ENCODE measurements at regions not wholly inside any gene's neighbourhood (a gene's known extent, or its start where the extent isn't known, plus 50 kb on each side); places are given as distances from the start of the nearest gene placed in this dataset.

- in situ Hi-C loops (cut with HindIII; ENCODE audit: extremely low pct_ligation_motif_present, low pct_unique_long_range_greater_than_20kb) = no loop called here
- CTCF ChIA-PET (ENCODE audit: low intra/inter-chr PET ratio, low total read pairs) = no interaction called here
- H3K4me3 ChIP-seq (replicated peaks in 1 of 3; ENCODE audit: insufficient read depth in 1 of 3, low read depth in 2 of 3, low read length in 3 of 3) = no peak overlapping the region
- H3K27ac ChIP-seq (ENCODE audit: extremely low read length, insufficient read depth, low read length) = no peak overlapping the region
- ATAC-seq (no peak), DNase-seq (ENCODE audit: low spot score) (no peak), FAIRE-seq (no peak)
- H2AFZ ChIP-seq (ENCODE audit: low read length) = no peak overlapping the region
- intact Hi-C loops (cut with micrococcal nuclease; ENCODE audit: unreplicated experiment) = no loop called here
- no peaks in the 10 kb centered on the region for H3K79me2 ChIP-seq (ENCODE audit: insufficient read depth, low read length)
- H3K9ac ChIP-seq (ENCODE audit: insufficient read depth, low read depth, low read length) = no peak overlapping the region
- H3K4me1 ChIP-seq (ENCODE audit: insufficient read depth, low read length) = no peaks in the 10 kb centered on the region
- POLR2A ChIA-PET = no interaction called here
- TF ChIP-seq KLF9 (CRISPR knock-in tag; IDR thresholded peaks at IDR 0.05; ENCODE audit: low read depth) = no peak
- no peak for TF ChIP-seq BATF2 (CRISPR knock-in tag; IDR thresholded peaks at IDR 0.05)
- TF ChIP-seq ZNF10 (CRISPR knock-in tag; IDR thresholded peaks at IDR 0.05; ENCODE audit: borderline replicate concordance, low read depth) = no peak
- no peak for TF ChIP-seq RBM39 (IDR thresholded peaks at IDR 0.05; ENCODE audit: low read depth, low read length, poor library complexity, severe bottlenecking)
- TF ChIP-seq ZNF850 (CRISPR knock-in tag; conservative IDR thresholded peaks at IDR 0.05) = no peak
- no peak for TF ChIP-seq NRL (CRISPR knock-in tag; IDR thresholded peaks at IDR 0.05; ENCODE audit: borderline replicate concordance)
- H3K27me3 ChIP-seq (ENCODE audit: control insufficient read depth in 1 of 2, insufficient read depth in 2 of 2, low read length in 2 of 2) = no peaks in the 10 kb centered on the region
- peaks cover 76% of the 10 kb centered on the region for H3K9me3 ChIP-seq (ENCODE audit: low read length)
- no peaks in the 10 kb centered on the region for H3K36me3 ChIP-seq (replicated peaks in 1 of 2; ENCODE audit: control insufficient read depth in 1 of 2, insufficient read depth in 2 of 2, low read length in 2 of 2)
- no TSS peak for BruUV-seq (replicated peaks)
- H4K20me1 ChIP-seq (ENCODE audit: insufficient read depth, low read length) = no peaks in the 10 kb centered on the region
- 11% methylated on average over 4 of the region's 4 CpGs for WGBS (ENCODE audit: low lambda C conversion rate)
- H3K4me2 ChIP-seq (ENCODE audit: low read depth, low read length) = no peak overlapping the region
Measured at GRCh38 chr2:220785178-220785577, 786.9 kb downstream of the EPHA4 start.

GRCh38 chr2:220786216-220786615 is 785.9 kb downstream of the EPHA4 start:
- no peak for DNase-seq (ENCODE audit: low spot score)
- Histone ChIP-seq H3K4me1 (ENCODE audit: insufficient read depth, low read length) (no peaks in the 10 kb centered on the region), H3K4me3 (replicated peaks in 1 of 3; ENCODE audit: insufficient read depth in 1 of 3, low read depth in 2 of 3, low read length in 3 of 3) (no peak overlapping the region), H2AFZ (ENCODE audit: low read length) (no peak overlapping the region), H3K27ac (ENCODE audit: extremely low read length, insufficient read depth, low read length) (no peak overlapping the region), H3K36me3 (replicated peaks in 1 of 2; ENCODE audit: control insufficient read depth in 1 of 2, insufficient read depth in 2 of 2, low read length in 2 of 2) (no peaks in the 10 kb centered on the region), H3K9me3 (ENCODE audit: low read length) (peaks cover 77% of the 10 kb centered on the region), H3K27me3 (ENCODE audit: control insufficient read depth in 1 of 2, insufficient read depth in 2 of 2, low read length in 2 of 2) (no peaks in the 10 kb centered on the region), H3K4me2 (ENCODE audit: low read depth, low read length) (no peak overlapping the region), H3K79me2 (ENCODE audit: insufficient read depth, low read length) (no peaks in the 10 kb centered on the region), H3K9ac (ENCODE audit: insufficient read depth, low read depth, low read length) (no peak overlapping the region), H4K20me1 (ENCODE audit: insufficient read depth, low read length) (no peaks in the 10 kb centered on the region)
- intact Hi-C loops (cut with micrococcal nuclease; ENCODE audit: unreplicated experiment) = no loop called here
- no peak for ATAC-seq
- no TSS peak for BruUV-seq (replicated peaks)
- in situ Hi-C loops (cut with HindIII; ENCODE audit: extremely low pct_ligation_motif_present, low pct_unique_long_range_greater_than_20kb) = no loop called here
- ChIA-PET POLR2A (no interaction called here), CTCF (ENCODE audit: low intra/inter-chr PET ratio, low total read pairs) (no interaction called here)
- WGBS (ENCODE audit: low lambda C conversion rate) = 6% methylated on average over 5 of the region's 5 CpGs
- no peak for FAIRE-seq
- TF ChIP-seq MXI1 (IDR thresholded peaks at IDR 0.05; ENCODE audit: borderline replicate concordance, low read depth, low read length) = no peak
- TF ChIP-seq SP140L (CRISPR knock-in tag; IDR thresholded peaks at IDR 0.05; ENCODE audit: borderline replicate concordance) = no peak
- TF ChIP-seq ZNF382 (CRISPR knock-in tag; IDR thresholded peaks at IDR 0.05; ENCODE audit: borderline replicate concordance) = no peak
- TF ChIP-seq HMGA1 (CRISPR knock-in tag; conservative IDR thresholded peaks at IDR 0.05) = no peak
